GM23338 (cell line): ENCODE measurements at regions not wholly inside any gene's neighbourhood (a gene's known extent, or its start where the extent isn't known, plus 50 kb on each side); places are given as distances from the start of the nearest gene placed in this dataset.

Source experiments
- CTCF ChIP-seq, 2 experiments: fragments of 200-600 bp in 1 of 2; sonication (generic) in 1 of 2; conservative IDR thresholded peaks; 2 replicates each; pipeline versions ENCODE4 v1.5.1 to v1.6.1; 2016 to 2017; ENCODE audit warnings: antibody characterized with exemption in 2 of 2, low read depth in 2 of 2, mild to moderate bottlenecking in 2 of 2, moderate library complexity in 1 of 2
- ETS1 ChIP-seq: IDR thresholded peaks from 2 replicates; pipeline ENCODE4 v1.6.1; 2016; ENCODE audit warnings: antibody characterized with exemption
- EZH2 ChIP-seq: fragments of 200-600 bp; sonication (generic); IDR thresholded peaks from one replicate; pipeline ENCODE4 v1.8.0; 2017; ENCODE audit warnings: antibody characterized with exemption, mild to moderate bottlenecking, low read depth; ENCODE audit not compliant: unreplicated experiment
- EZH2phosphoT487 ChIP-seq: fragments of 200-600 bp; sonication (generic); IDR thresholded peaks from one replicate; pipeline ENCODE4 v1.8.1; 2018; ENCODE audit warnings: antibody characterized with exemption; ENCODE audit not compliant: unreplicated experiment
- NANOG ChIP-seq: IDR thresholded peaks from 2 replicates; pipeline ENCODE4 v1.6.1; 2016; ENCODE audit warnings: antibody characterized with exemption, borderline replicate concordance
- POLR2AphosphoS5 ChIP-seq: IDR thresholded peaks from 2 replicates; pipeline ENCODE4 v1.6.1; 2016; ENCODE audit warnings: antibody characterized with exemption, low read depth
- ZNF462 ChIP-seq: fragments of 250-450 bp; sonication (Bioruptor Pico); IDR thresholded peaks from 2 replicates; pipeline ENCODE4 v1.5.0; 2020; ENCODE audit warnings: mild to moderate bottlenecking, moderate library complexity

GRCh38 chr11:104654181-104654813 is 244.0 kb downstream of the CASP12 start:
- TF ChIP-seq CTCF (conservative IDR thresholded peaks at IDR 0.05; ENCODE audit: low read depth in 2 of 2) (no peak), POLR2AphosphoS5 (no peak), ETS1 (no peak), EZH2 (no peak), EZH2phosphoT487 (no peak), NANOG (no peak), ZNF462 (CRISPR knock-in tag) (no peak)
